ENCODE measurements at regions not wholly inside any gene's neighbourhood (a gene's known extent, or its start where the extent isn't known, plus 50 kb on each side); places are given as distances from the start of the nearest gene placed in this dataset.

GRCh38 chr15:39208187-39208586 is 372.7 kb upstream of the THBS1 start:
- H3K4me3 ChIP-seq (ENCODE audit: low read depth, low read length), result no peak overlapping the region
- H3K27me3 ChIP-seq (ENCODE audit: control insufficient read depth, insufficient read depth, low read length), result no peaks in the 10 kb centered on the region

GRCh38 chr15:39209548-39210211 is 371.2 kb upstream of the THBS1 start:
- no peak overlapping the region for H3K4me3 ChIP-seq (ENCODE audit: low read depth, low read length)
- no peak for DNase-seq (ENCODE audit: low read depth)
- H3K36me3 ChIP-seq (ENCODE audit: control insufficient read depth, insufficient read depth, low read length), result no peaks in the 10 kb centered on the region
- no peak for TF ChIP-seq CTCF (IDR thresholded peaks at IDR 0.05; ENCODE audit: insufficient read depth, low read length, poor library complexity, severe bottlenecking)
- no peaks in the 10 kb centered on the region for H3K27me3 ChIP-seq (ENCODE audit: control insufficient read depth, insufficient read depth, low read length)

More at GRCh38 chr15:39208187-39208586, 372.7 kb upstream of the THBS1 start:
- TF ChIP-seq CTCF (IDR thresholded peaks at IDR 0.05; ENCODE audit: insufficient read depth, low read length, poor library complexity, severe bottlenecking), result no peak
- H3K36me3 ChIP-seq (ENCODE audit: control insufficient read depth, insufficient read depth, low read length), result no peaks in the 10 kb centered on the region
- no peak for DNase-seq (ENCODE audit: low read depth)

- no peak for DNase-seq (ENCODE audit: low read depth)
- H3K36me3 ChIP-seq (ENCODE audit: control insufficient read depth, insufficient read depth, low read length), result no peaks in the 10 kb centered on the region
- no peak for TF ChIP-seq CTCF (IDR thresholded peaks at IDR 0.05; ENCODE audit: insufficient read depth, low read length, poor library complexity, severe bottlenecking)
- H3K27me3 ChIP-seq (ENCODE audit: control insufficient read depth, insufficient read depth, low read length), result no peaks in the 10 kb centered on the region
- no peak overlapping the region for H3K4me3 ChIP-seq (ENCODE audit: low read depth, low read length)
These were observed 369.5 kb upstream of the THBS1 start for GRCh38 chr15:39211108-39211979.

GRCh38 chr15:39213385-39213840 is 367.5 kb upstream of the THBS1 start:
- no peak for TF ChIP-seq CTCF (IDR thresholded peaks at IDR 0.05; ENCODE audit: insufficient read depth, low read length, poor library complexity, severe bottlenecking)
- no peaks in the 10 kb centered on the region for H3K36me3 ChIP-seq (ENCODE audit: control insufficient read depth, insufficient read depth, low read length)
- DNase-seq (ENCODE audit: low read depth), result peak; percentile 81
- no peak overlapping the region for H3K4me3 ChIP-seq (ENCODE audit: low read depth, low read length)
- H3K27me3 ChIP-seq (ENCODE audit: control insufficient read depth, insufficient read depth, low read length), result no peaks in the 10 kb centered on the region

DNA sequence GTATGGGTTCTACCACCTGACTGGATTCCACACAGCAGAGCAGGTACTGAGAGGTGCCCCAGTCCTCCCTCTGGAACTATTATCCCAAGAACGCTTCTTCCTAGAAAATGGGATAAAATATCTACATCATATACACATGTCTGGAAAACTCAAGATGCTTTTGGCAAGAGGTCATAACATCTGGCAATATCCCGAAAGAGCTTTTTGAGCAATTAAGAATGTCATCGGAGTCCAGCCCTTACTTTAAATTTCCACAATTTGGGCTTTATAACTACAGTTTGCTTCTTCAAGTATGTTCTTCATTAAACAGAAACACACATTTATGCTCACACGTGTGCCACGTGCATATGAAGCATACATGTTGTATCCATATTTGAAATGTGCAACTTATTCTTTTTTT is 365.9 kb upstream of the THBS1 start:
- no peak for TF ChIP-seq CTCF (IDR thresholded peaks at IDR 0.05; ENCODE audit: insufficient read depth, low read length, poor library complexity, severe bottlenecking)
- no peaks in the 10 kb centered on the region for H3K27me3 ChIP-seq (ENCODE audit: control insufficient read depth, insufficient read depth, low read length)
- no peaks in the 10 kb centered on the region for H3K36me3 ChIP-seq (ENCODE audit: control insufficient read depth, insufficient read depth, low read length)
- no peak overlapping the region for H3K4me3 ChIP-seq (ENCODE audit: low read depth, low read length)
- no peak for DNase-seq (ENCODE audit: low read depth)

Data from kidney epithelial cell (primary cell).